GM12874 (cell line): ENCODE measurements at regions not wholly inside any gene's neighbourhood (a gene's known extent, or its start where the extent isn't known, plus 50 kb on each side); places are given as distances from the start of the nearest gene placed in this dataset.

Experiments
- TF ChIP-seq, protein P1 (sequence below): IDR thresholded peaks from 2 replicates; pipeline ENCODE4 v1.5.1; 2011; ENCODE audit warnings: low read depth, mild to moderate bottlenecking, control low read depth, low read length, moderate library complexity; ENCODE audit not compliant: insufficient read depth

DNA sequence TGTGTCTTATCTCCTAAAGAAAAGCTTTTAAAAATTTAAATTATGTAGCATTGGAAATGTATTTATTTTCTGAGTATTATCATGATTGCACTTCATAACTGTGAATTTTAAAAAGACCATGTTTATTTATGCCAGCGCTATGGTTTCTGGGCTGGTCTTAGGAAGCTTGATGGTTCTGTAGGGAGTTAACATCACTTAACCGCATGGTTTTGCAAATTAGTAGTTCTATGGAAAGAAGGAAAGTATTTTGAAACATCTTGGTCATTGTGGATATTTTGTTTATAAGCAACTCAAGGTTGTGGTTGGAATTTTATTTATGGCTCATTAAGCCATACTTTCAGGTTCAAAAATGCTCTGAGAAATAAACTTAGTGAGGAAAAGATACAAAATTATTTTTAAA lies 549.4 kb downstream of the STK39 start:
- TF ChIP-seq, protein P1, sequence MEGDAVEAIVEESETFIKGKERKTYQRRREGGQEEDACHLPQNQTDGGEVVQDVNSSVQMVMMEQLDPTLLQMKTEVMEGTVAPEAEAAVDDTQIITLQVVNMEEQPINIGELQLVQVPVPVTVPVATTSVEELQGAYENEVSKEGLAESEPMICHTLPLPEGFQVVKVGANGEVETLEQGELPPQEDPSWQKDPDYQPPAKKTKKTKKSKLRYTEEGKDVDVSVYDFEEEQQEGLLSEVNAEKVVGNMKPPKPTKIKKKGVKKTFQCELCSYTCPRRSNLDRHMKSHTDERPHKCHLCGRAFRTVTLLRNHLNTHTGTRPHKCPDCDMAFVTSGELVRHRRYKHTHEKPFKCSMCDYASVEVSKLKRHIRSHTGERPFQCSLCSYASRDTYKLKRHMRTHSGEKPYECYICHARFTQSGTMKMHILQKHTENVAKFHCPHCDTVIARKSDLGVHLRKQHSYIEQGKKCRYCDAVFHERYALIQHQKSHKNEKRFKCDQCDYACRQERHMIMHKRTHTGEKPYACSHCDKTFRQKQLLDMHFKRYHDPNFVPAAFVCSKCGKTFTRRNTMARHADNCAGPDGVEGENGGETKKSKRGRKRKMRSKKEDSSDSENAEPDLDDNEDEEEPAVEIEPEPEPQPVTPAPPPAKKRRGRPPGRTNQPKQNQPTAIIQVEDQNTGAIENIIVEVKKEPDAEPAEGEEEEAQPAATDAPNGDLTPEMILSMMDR, result no peak

DNA sequence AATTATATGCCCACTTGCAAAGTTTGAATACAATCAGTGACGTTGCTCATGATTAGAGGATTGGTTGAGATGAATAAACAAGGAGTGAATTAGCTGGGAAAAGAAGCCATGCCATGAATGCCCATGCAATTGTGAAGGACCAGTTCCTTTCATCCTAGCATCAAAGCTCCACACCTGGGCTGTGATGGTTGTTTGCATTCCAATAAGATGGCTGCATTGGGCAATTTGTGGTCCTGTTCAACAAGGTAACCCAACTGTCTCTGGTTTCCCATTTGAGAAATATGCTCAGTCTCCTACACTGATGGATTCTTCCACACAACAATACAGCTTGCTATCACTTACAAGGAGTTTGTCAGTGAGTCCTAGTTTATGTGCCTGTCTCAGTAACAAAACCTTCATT lies 550.2 kb downstream of the STK39 start:
- TF ChIP-seq, protein P1, result no peak

DNA sequence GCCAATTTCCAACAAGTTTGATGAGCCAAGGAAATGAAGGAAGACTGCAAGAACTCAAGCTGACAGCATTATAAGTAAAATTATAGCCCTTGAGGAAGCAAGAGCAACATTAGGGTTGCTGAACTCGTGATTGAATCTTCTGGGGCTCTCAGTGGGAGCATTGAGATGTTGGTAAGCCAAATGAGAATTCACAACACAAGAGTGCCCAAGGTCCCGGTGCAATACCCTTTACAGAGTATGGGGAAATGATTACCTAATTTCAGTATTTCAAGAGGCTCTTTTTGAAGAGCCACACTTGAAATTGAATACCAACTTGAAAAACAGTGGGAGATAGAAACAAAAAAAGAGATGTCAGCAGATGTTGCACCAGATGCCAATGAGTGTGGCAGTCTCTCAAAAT lies 554.5 kb downstream of the STK39 start:
- TF ChIP-seq, protein P1, result no peak

DNA sequence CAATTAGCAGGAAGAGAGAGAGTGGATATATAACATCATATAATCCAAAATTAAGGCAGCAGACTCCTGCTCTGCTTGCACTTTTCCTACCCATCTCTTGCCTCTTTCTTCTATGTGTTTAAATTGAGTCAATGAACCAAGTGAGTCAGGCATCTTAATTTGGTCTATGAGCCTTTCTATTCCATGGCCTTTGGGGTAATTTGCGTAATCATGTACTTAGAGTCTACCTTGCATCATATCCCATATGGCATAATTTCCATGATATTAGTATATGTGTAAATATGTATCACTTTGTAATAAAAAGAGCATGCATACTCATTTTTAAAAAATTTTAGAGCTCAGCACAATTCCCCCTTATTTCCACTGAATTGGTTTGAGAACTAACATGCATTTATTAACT lies 555.2 kb downstream of the STK39 start:
- TF ChIP-seq, protein P1, result no peak

DNA sequence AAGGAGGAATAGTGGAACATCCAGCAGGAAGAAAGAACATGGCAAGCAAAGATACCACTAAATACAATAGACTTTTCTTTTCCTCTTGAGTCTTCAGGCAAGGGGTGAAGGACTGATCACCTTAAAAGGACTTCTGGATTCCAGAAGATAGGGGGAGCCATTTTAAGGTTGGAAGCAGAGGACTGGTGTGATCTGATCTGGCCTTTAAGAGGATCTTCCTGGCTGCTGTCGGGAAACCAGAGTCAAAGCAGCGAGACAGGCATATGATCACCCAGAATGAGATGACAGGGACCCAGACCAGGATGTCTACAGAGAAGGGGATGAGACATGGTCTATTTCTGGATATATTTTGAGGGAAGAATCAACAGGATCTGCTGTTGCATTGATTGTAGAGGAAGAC lies 558.0 kb downstream of the STK39 start:
- TF ChIP-seq, protein P1, result no peak

DNA sequence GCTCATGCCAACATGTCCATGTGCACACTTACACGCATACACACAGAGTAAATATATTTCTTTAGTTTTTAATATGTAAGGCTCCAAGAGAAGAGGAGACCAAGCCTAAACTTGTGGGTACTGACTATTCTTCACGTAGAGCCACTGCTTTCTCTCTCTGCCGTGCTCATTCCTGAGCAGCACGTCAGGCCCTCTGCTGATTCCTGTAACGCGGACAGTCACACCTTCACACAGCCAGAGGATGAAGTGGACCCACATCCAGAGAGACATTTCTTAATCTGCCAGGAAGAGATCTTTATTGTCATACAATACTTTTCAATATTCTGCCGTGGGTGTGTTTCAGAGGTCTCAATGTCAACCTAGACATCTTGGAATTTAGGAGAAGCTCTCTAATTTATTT lies 560.7 kb downstream of the STK39 start:
- TF ChIP-seq, protein P1, result no peak

DNA sequence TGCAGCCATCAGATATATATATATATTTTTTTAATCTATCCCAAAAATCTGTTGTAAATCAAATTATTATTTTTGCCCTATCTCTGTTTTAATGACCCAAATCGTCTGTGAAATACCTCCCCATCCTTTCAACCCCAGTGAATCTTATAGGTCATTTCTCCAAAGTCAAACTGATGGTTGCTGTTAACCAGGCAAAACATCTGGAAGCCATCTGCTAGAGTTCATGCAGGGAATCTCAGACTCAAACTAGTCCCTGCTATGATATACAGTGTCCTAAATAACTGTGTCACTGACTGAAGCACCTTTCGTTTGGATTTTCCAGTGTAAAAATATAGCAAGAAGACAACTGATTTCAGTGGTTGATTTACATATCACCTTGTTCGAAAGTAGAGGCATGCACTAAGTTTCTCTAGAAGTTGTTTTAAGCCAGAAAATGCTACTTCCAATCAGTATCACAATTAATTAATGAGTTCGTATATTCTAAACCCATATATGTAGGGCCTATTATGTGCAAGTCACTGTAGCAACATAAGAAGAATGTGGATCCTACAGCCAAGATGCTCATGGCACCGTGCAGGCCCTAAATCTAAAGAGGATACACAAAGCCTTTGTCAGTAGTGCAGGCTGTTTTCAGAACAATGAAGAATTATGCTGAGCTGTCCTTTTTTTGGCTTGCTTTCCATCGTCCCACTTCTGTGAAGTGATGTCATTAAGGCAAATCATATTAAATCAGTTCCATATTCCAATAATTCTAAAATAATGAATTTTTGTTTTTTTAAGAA lies 566.0 kb downstream of the STK39 start:
- TF ChIP-seq, protein P1, result no peak
